ENCODE measurements at regions not wholly inside any gene's neighbourhood (a gene's known extent, or its start where the extent isn't known, plus 50 kb on each side); places are given as distances from the start of the nearest gene placed in this dataset.

DNA sequence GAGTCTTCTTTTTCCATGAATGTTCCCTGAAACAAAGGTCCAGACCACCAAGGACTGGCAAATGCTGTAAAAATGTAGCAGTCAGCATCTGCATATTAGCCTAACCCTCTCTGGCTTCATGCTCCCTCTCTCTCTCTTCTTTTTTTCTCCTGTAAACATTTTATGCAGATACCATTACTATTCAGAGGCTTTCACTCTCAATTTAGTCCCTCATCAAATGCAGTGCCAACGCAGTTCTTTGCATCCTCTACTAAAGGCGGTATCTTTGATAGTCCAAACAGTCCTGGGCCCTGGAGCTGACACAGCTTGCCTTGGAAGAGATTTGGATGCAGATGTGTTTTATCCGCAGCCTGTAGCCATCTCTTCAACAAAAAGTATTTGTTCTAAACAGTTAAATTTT is 167.1 kb upstream of the MMS22L start:
- TF ChIP-seq TAF1 (IDR thresholded peaks at IDR 0.05; ENCODE audit: low read depth, low read length), result no peak
- TF ChIP-seq POU2F2 (IDR thresholded peaks at IDR 0.05; ENCODE audit: low read depth, low read length), result no peak
- TF ChIP-seq POLR2A (IDR thresholded peaks at IDR 0.05; ENCODE audit: low read depth, low read length), result no peak
- no peak for TF ChIP-seq POLR2AphosphoS5 (IDR thresholded peaks at IDR 0.05; ENCODE audit: low read depth, low read length)
- TF ChIP-seq SPI1 (IDR thresholded peaks at IDR 0.05; ENCODE audit: low read depth, low read length), result no peak
- TF ChIP-seq PAX5 (IDR thresholded peaks at IDR 0.05; ENCODE audit: insufficient read depth, low read length, severe bottlenecking), result no peak
